ENCODE measurements at regions not wholly inside any gene's neighbourhood (a gene's known extent, or its start where the extent isn't known, plus 50 kb on each side); places are given as distances from the start of the nearest gene placed in this dataset.

DNA sequence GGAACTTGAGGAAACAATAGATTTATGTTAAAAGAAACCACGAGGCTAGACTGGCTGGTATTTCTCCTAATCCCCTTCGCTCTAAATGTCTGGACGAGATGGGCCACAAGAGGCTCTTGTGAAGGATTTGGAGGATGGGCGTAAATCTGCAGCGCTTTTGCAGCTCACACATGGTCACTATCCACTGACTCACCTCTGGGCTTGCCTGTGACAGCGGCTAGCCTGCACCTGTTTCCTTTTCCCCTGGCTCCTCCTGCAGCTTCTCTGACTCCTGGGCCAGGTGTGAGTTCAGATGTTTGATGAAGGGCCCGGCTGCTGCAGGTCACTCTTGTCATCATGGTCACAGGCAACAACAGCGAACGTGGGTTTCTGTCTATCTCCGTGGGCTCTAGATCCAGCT is 629.4 kb downstream of the CBLN4 start:
- no peak for DNase-seq (ENCODE audit: low read depth, low spot score)
- Histone ChIP-seq H3K27ac (ENCODE audit: low read depth, low read length) (no peak overlapping the region), H3K4me3 (ENCODE audit: low read depth, low read length) (no peak overlapping the region), H3K27me3 (ENCODE audit: control insufficient read depth, insufficient read depth, low read length) (no peaks in the 10 kb centered on the region), H3K9me3 (ENCODE audit: control insufficient read depth, insufficient read depth, low read length) (peaks cover 10% of the 10 kb centered on the region)
- POLR2A ChIA-PET: no interaction called here
- CTCF ChIA-PET: no interaction called here
- TF ChIP-seq, protein P1, sequence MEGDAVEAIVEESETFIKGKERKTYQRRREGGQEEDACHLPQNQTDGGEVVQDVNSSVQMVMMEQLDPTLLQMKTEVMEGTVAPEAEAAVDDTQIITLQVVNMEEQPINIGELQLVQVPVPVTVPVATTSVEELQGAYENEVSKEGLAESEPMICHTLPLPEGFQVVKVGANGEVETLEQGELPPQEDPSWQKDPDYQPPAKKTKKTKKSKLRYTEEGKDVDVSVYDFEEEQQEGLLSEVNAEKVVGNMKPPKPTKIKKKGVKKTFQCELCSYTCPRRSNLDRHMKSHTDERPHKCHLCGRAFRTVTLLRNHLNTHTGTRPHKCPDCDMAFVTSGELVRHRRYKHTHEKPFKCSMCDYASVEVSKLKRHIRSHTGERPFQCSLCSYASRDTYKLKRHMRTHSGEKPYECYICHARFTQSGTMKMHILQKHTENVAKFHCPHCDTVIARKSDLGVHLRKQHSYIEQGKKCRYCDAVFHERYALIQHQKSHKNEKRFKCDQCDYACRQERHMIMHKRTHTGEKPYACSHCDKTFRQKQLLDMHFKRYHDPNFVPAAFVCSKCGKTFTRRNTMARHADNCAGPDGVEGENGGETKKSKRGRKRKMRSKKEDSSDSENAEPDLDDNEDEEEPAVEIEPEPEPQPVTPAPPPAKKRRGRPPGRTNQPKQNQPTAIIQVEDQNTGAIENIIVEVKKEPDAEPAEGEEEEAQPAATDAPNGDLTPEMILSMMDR (IDR thresholded peaks at IDR 0.05; ENCODE audit: low read depth, low read length): no peak

DNA sequence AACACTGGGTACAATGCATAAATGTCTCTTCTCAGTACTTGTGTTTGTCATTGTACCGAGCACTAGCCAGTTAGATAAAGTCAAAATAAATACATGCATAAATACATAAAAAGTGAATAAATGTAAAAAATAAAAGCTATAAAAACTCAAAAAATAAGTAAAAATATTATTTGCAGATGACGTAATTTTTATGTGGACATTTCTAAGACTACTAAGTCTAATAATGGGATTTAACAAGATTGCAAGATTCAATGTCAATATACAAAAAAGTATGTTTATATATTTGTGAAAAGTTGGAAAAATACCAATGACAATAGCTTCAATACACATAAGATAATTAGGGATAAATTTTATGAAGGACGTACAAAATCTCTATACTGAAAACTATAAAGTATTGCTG is 639.6 kb downstream of the CBLN4 start:
- no peaks in the 10 kb centered on the region for H3K27me3 ChIP-seq (ENCODE audit: control insufficient read depth, insufficient read depth, low read length)
- H3K27ac ChIP-seq (ENCODE audit: low read depth, low read length): no peak overlapping the region
- ChIA-PET POLR2A (no interaction called here), CTCF (no interaction called here)
- no peak overlapping the region for H3K4me3 ChIP-seq (ENCODE audit: low read depth, low read length)
- TF ChIP-seq, protein P1 (IDR thresholded peaks at IDR 0.05; ENCODE audit: low read depth, low read length): no peak
- H3K9me3 ChIP-seq (ENCODE audit: control insufficient read depth, insufficient read depth, low read length): no peaks in the 10 kb centered on the region; the same call in 1 of the 2 replicates
- DNase-seq (ENCODE audit: low read depth, low spot score): no peak

DNA sequence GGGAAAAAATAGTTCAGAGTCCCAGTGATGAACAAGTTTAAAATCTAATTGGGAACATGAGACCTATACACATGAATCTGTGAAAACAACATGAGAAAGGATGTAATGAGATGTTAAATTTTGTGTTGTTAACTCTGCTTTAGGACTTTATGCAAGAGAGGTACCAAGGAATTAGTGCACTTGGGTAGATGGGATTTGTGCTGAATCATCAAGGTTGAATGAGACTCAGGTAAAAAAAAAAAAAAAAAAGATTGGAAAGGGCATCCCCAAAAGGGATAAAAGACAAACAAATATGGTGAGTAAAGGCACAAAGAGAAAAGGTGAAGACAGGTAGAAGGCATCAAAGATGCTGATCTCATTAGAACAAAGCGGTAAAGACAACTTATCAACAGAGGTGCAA is 644.4 kb downstream of the CBLN4 start:
- Histone ChIP-seq H3K4me3 (ENCODE audit: low read depth, low read length) (no peak overlapping the region), H3K27ac (ENCODE audit: low read depth, low read length) (no peak overlapping the region), H3K9me3 (ENCODE audit: control insufficient read depth, insufficient read depth, low read length) (no peaks in the 10 kb centered on the region; the same call in 1 of the 2 replicates), H3K27me3 (ENCODE audit: control insufficient read depth, insufficient read depth, low read length) (no peaks in the 10 kb centered on the region)
- ChIA-PET CTCF (no interaction called here), POLR2A (no interaction called here)
- TF ChIP-seq, protein P1 (IDR thresholded peaks at IDR 0.05; ENCODE audit: low read depth, low read length): no peak
- DNase-seq (ENCODE audit: low read depth, low spot score): no peak

DNA sequence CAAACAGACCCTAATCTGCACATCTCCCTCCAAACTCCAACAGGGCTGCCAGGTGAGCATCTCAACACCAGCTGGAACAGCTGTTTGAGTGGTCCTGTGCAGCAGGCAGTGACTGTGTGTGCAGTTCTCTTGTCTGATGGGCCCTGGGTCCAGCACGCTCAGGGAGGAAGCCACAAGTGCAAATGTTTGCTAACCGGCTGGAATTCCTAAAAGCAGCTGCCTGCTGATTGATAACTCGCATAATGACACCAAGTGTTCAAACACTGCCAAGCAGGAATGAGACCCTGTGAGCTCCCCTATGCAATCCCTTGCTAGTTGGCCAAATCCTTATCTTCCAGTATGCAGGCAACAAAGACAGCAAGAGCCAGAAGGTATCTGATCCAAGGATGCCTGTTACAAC is 650.6 kb downstream of the CBLN4 start:
- TF ChIP-seq, protein P1 (IDR thresholded peaks at IDR 0.05; ENCODE audit: low read depth, low read length): no peak
- peaks cover 7% of the 10 kb centered on the region; the same call in 1 of the 2 replicates for H3K9me3 ChIP-seq (ENCODE audit: control insufficient read depth, insufficient read depth, low read length)
- ChIA-PET CTCF (no interaction called here), POLR2A (no interaction called here)
- H3K27ac ChIP-seq (ENCODE audit: low read depth, low read length): no peak overlapping the region
- H3K4me3 ChIP-seq (ENCODE audit: low read depth, low read length): no peak overlapping the region
- H3K27me3 ChIP-seq (ENCODE audit: control insufficient read depth, insufficient read depth, low read length): no peaks in the 10 kb centered on the region
- no peak for DNase-seq (ENCODE audit: low read depth, low spot score)

DNA sequence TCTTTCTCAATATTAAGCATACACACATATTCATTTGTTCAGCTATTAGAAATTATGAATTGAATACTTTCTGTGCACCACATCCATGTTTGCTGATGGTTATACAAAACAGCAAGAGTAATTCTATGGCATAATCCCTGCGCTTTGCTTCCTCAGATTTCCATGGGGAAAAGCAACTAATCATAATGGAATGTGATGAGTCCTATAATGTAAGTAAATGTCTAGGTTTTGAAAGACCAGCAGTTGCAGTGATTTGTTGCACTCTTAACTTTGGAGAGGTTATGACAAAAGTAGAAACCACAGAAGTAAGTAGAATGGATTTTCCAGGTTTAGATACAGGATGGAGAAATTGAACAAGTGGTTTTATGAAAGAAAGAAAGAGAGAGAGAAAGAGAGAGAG is 652.1 kb downstream of the CBLN4 start:
- Histone ChIP-seq H3K9me3 (ENCODE audit: control insufficient read depth, insufficient read depth, low read length) (peaks cover 14% of the 10 kb centered on the region), H3K27me3 (ENCODE audit: control insufficient read depth, insufficient read depth, low read length) (no peaks in the 10 kb centered on the region), H3K27ac (ENCODE audit: low read depth, low read length) (no peak overlapping the region), H3K4me3 (ENCODE audit: low read depth, low read length) (no peak overlapping the region)
- ChIA-PET POLR2A (no interaction called here), CTCF (no interaction called here)
- TF ChIP-seq, protein P1 (IDR thresholded peaks at IDR 0.05; ENCODE audit: low read depth, low read length): no peak
- no peak for DNase-seq (ENCODE audit: low read depth, low spot score)

Measured in AG04450 (cell line).